ENCODE measurements at regions not wholly inside any gene's neighbourhood (a gene's known extent, or its start where the extent isn't known, plus 50 kb on each side); places are given as distances from the start of the nearest gene placed in this dataset.

- DNase-seq (ENCODE audit: low spot score), result no peak
These were observed 410.5 kb upstream of the LRRC7 start for GRCh38 chr1:69157046-69157756.

- DNase-seq (ENCODE audit: low spot score), result no peak
These were observed 404.5 kb upstream of the LRRC7 start for GRCh38 chr1:69163241-69163640.

GRCh38 chr1:69163779-69164178, 403.9 kb upstream of the LRRC7 start:
- no peak for DNase-seq (ENCODE audit: low spot score)

- DNase-seq (ENCODE audit: low spot score), result no peak
These were observed 399.8 kb upstream of the LRRC7 start for GRCh38 chr1:69167876-69168275.

- no peak for DNase-seq (ENCODE audit: low spot score)
These were observed 396.5 kb upstream of the LRRC7 start for GRCh38 chr1:69171248-69171647.

GRCh38 chr1:69172003-69173000, 395.4 kb upstream of the LRRC7 start:
- no peak for DNase-seq (ENCODE audit: low spot score)

- no peak for DNase-seq (ENCODE audit: low spot score)
These were observed 392.7 kb upstream of the LRRC7 start for GRCh38 chr1:69175053-69175452.

GRCh38 chr1:69180358-69180757, 387.4 kb upstream of the LRRC7 start:
- DNase-seq (ENCODE audit: low spot score), result no peak

- no peak for DNase-seq (ENCODE audit: low spot score)
These were observed 382.3 kb upstream of the LRRC7 start for GRCh38 chr1:69185378-69185777.

- no peak for DNase-seq (ENCODE audit: low spot score)
These were observed 376.4 kb upstream of the LRRC7 start for GRCh38 chr1:69191335-69191734.

- DNase-seq (ENCODE audit: low spot score), result no peak
These were observed 372.6 kb upstream of the LRRC7 start for GRCh38 chr1:69195136-69195535.

GRCh38 chr1:69196071-69196470, 371.7 kb upstream of the LRRC7 start:
- no peak for DNase-seq (ENCODE audit: low spot score)

- no peak for DNase-seq (ENCODE audit: low spot score)
These were observed 369.9 kb upstream of the LRRC7 start for GRCh38 chr1:69197816-69198215.

GRCh38 chr1:69201716-69202115, 366.0 kb upstream of the LRRC7 start:
- DNase-seq (ENCODE audit: low spot score), result no peak

- no peak for DNase-seq (ENCODE audit: low spot score)
These were observed 364.6 kb upstream of the LRRC7 start for GRCh38 chr1:69203166-69203565.

- no peak for DNase-seq (ENCODE audit: low spot score)
These were observed 354.1 kb upstream of the LRRC7 start for GRCh38 chr1:69213644-69214043.

- no peak for DNase-seq (ENCODE audit: low spot score)
These were observed 351.8 kb upstream of the LRRC7 start for GRCh38 chr1:69215883-69216282.

GRCh38 chr1:69220672-69221071, 347.1 kb upstream of the LRRC7 start:
- no peak for DNase-seq (ENCODE audit: low spot score)

GRCh38 chr1:69221524-69221923, 346.2 kb upstream of the LRRC7 start:
- DNase-seq (ENCODE audit: low spot score), result no peak

GRCh38 chr1:69223156-69223555, 344.6 kb upstream of the LRRC7 start:
- no peak for DNase-seq (ENCODE audit: low spot score)

- DNase-seq (ENCODE audit: low spot score), result no peak
These were observed 339.2 kb upstream of the LRRC7 start for GRCh38 chr1:69228501-69228900.

- no peak for DNase-seq (ENCODE audit: low spot score)
These were observed 337.5 kb upstream of the LRRC7 start for GRCh38 chr1:69230208-69230607.

GRCh38 chr1:69233463-69233862, 334.3 kb upstream of the LRRC7 start:
- no peak for DNase-seq (ENCODE audit: low spot score)

All from HuH-7.5 (cell line).